ENCODE measurements at regions not wholly inside any gene's neighbourhood (a gene's known extent, or its start where the extent isn't known, plus 50 kb on each side); places are given as distances from the start of the nearest gene placed in this dataset.

DNA sequence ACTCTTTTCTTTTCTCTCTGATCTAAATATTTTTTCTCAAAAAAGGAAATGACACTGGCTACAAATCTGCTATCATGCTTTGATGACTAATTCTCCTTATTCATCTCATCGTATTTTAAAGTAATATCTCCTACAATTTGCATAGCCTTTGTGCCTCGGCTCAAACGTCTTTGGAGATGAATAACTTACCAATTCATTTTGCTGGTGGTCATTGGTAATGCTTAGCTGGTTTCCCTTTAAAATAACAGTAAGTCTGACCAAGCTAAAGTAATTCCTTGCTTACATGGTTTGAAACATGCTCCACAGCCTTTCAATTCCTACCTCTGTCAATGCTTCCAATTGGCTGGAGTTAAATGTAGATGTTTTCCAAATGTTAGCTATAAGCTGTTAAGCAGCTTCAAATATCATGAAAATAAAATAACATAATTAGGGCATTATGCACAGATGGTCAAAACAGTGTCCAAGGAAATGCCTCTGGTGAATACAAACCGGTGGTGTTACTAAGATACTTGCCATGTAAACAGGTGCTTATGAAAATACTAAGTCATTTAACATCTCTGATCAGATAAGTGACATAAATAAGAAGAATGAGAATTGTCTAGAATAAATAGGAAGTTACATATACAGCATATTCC lies 435.0 kb downstream of the POM121L12 start:
- 15 to 33% (median 18%) methylated on average over 4 of the region's 4 CpGs for WGBS, 3 donors
- Histone ChIP-seq H3K4me3 (no peak overlapping the region), H3K36me3 (no peaks in the 10 kb centered on the region), H3K27me3 (no peaks in the 10 kb centered on the region), H3K4me1 (ENCODE audit: insufficient read depth) (no peaks in the 10 kb centered on the region), H3K27ac (no peak overlapping the region), H3K9me3 (no peaks in the 10 kb centered on the region)
- DNase-seq, result no peak
- no peak for TF ChIP-seq EP300 (IDR thresholded peaks at IDR 0.05)
- TF ChIP-seq POLR2A (IDR thresholded peaks at IDR 0.05), result no peak
- TF ChIP-seq, protein P1, sequence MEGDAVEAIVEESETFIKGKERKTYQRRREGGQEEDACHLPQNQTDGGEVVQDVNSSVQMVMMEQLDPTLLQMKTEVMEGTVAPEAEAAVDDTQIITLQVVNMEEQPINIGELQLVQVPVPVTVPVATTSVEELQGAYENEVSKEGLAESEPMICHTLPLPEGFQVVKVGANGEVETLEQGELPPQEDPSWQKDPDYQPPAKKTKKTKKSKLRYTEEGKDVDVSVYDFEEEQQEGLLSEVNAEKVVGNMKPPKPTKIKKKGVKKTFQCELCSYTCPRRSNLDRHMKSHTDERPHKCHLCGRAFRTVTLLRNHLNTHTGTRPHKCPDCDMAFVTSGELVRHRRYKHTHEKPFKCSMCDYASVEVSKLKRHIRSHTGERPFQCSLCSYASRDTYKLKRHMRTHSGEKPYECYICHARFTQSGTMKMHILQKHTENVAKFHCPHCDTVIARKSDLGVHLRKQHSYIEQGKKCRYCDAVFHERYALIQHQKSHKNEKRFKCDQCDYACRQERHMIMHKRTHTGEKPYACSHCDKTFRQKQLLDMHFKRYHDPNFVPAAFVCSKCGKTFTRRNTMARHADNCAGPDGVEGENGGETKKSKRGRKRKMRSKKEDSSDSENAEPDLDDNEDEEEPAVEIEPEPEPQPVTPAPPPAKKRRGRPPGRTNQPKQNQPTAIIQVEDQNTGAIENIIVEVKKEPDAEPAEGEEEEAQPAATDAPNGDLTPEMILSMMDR (IDR thresholded peaks at IDR 0.05), result no peak
- intact Hi-C loops (cut with DNase I), result no loop called here

DNA sequence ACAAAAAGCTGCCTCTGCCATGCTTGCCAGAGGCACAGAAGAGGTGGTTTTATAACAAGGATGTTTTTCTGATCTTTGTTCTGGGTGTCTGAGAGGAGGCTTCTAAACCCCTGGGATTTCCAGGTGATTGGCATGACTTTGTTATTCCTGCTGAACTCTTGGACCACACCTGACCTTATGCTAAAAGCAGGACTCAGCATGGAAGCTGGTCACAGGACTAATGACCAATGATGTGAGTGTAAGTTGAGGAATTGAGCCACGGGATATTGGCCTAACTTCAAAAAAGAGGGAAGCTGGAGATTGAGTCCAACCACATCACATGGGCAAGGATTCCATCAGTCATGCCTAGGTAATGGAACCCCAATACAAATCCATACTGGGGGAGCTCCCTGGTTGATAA lies 437.9 kb downstream of the POM121L12 start:
- H3K27me3 ChIP-seq, result no peaks in the 10 kb centered on the region
- H3K27ac ChIP-seq, result no peak overlapping the region
- WGBS, 3 donors, result 50 to 80% (median 73%) methylated on average over 1 of the region's 1 CpG
- intact Hi-C loops (cut with DNase I), result no loop called here
- no peaks in the 10 kb centered on the region for H3K36me3 ChIP-seq
- no peaks in the 10 kb centered on the region for H3K4me1 ChIP-seq (ENCODE audit: insufficient read depth)
- no peaks in the 10 kb centered on the region for H3K9me3 ChIP-seq
- no peak for DNase-seq
- H3K4me3 ChIP-seq, result no peak overlapping the region
- no peak for TF ChIP-seq POLR2A (IDR thresholded peaks at IDR 0.05)
- no peak for TF ChIP-seq EP300 (IDR thresholded peaks at IDR 0.05)
- TF ChIP-seq, protein P1 (IDR thresholded peaks at IDR 0.05), result no peak

DNA sequence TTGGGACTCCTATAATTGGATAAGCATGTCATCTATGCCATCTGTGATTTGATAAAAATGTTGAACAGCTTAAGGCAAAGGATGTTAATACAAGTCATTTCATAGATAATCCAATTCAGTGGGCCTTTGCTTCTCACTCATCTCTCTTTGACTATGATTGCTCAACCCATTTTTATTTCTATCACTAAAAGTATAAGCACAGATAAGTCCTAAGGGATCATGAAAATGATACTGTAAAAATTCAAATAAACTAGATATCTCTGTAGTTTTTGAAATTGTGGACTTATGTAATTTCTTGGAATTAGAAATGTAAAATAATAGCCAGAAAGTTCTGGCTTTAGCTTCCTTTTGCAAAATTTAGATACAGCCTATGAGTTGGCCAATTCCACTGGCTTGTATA lies 440.3 kb downstream of the POM121L12 start:
- no peaks in the 10 kb centered on the region for H3K4me1 ChIP-seq (ENCODE audit: insufficient read depth)
- TF ChIP-seq, protein P1 (IDR thresholded peaks at IDR 0.05), result no peak
- no peak for TF ChIP-seq POLR2A (IDR thresholded peaks at IDR 0.05)
- no peak for TF ChIP-seq EP300 (IDR thresholded peaks at IDR 0.05)
- H3K9me3 ChIP-seq, result no peaks in the 10 kb centered on the region
- intact Hi-C loops (cut with DNase I), result no loop called here
- H3K4me3 ChIP-seq, result no peak overlapping the region
- DNase-seq, result no peak
- H3K36me3 ChIP-seq, result no peaks in the 10 kb centered on the region
- H3K27me3 ChIP-seq, result no peaks in the 10 kb centered on the region
- H3K27ac ChIP-seq, result no peak overlapping the region

DNA sequence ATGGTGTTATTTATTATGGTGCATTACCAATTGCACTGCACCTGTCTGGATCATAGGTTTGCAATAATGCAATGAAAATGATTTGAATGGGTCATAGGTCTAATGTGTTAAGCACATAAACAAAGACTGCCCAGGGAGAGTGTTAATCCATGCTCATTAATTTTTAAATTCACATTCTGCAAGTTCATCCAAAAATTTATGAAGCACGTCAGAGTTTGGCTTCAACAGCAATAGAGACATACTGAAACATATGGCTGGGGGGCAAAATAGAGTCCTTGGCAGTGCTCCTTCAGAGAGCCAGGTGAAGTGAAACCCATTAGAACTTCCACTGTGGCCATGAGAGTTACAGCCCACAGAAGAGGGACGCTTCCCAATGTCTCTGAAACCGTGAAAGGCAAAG lies 441.1 kb downstream of the POM121L12 start:
- Histone ChIP-seq H3K9me3 (no peaks in the 10 kb centered on the region), H3K4me1 (ENCODE audit: insufficient read depth) (no peaks in the 10 kb centered on the region), H3K27ac (no peak overlapping the region), H3K36me3 (no peaks in the 10 kb centered on the region), H3K27me3 (no peaks in the 10 kb centered on the region), H3K4me3 (no peak overlapping the region)
- 88 to 90% (median 89%) methylated on average over 3 of the region's 3 CpGs for WGBS, 3 donors
- intact Hi-C loops (cut with DNase I), result no loop called here
- no peak for TF ChIP-seq POLR2A (IDR thresholded peaks at IDR 0.05)
- no peak for TF ChIP-seq EP300 (IDR thresholded peaks at IDR 0.05)
- TF ChIP-seq, protein P1 (IDR thresholded peaks at IDR 0.05), result no peak
- no peak for DNase-seq
